H1 (cell line): ENCODE measurements at regions not wholly inside any gene's neighbourhood (a gene's known extent, or its start where the extent isn't known, plus 50 kb on each side); places are given as distances from the start of the nearest gene placed in this dataset.

Experiments
- CTCF ChIA-PET: fragments of 300-600 bp; sonication (Branson Sonifier 250); formaldehyde crosslinking; loops from one replicate; lab custom pipeline; 2021; ENCODE audit not compliant: partially characterized antibody; lab: Charles Lee
- POLR2A ChIA-PET: fragments of 300-600 bp; sonication (Branson Sonifier 250); formaldehyde crosslinking; loops from one replicate; lab custom pipeline; 2021; ENCODE audit warnings: inconsistent platforms; ENCODE audit not compliant: partially characterized antibody; lab: Charles Lee
- DNase-seq, 2 experiments: peaks; one replicate each; pipeline versions ENCODE4 v3.0.0 to v3.0.0-alpha.2; 2010 to 2022; ENCODE audit warnings: low spot score in 2 of 2, low read depth in 1 of 2, mixed read lengths in 1 of 2
- FAIRE-seq: peaks from 2 replicates; lab custom pipeline; 2011; peaks lifted over from hg19 to GRCh38; lab: Jason Lieb, UNC
- H2AFZ ChIP-seq: 2 replicates; pipeline ENCODE4 v1.8.1; 2012; ENCODE audit warnings: low read length, inconsistent platforms
- H2AK5ac ChIP-seq: 2 replicates; pipeline ENCODE4 v1.6.1; 2013; ENCODE audit warnings: low read depth, low read length
- H2BK120ac ChIP-seq: replicated peaks from 2 replicates; pipeline ENCODE3; 2013; ENCODE audit warnings: low read depth, low read length, inconsistent platforms
- H2BK12ac ChIP-seq: 2 replicates; pipeline ENCODE4 v1.6.1; 2013; ENCODE audit warnings: low read depth, low read length
- H2BK15ac ChIP-seq: 2 replicates; pipeline ENCODE4 v1.6.1; 2013; ENCODE audit warnings: low read length
- H2BK20ac ChIP-seq: 2 replicates; pipeline ENCODE4 v1.6.1; 2013; ENCODE audit warnings: low read length
- H2BK5ac ChIP-seq: 2 replicates; pipeline ENCODE4 v1.6.1; 2013; ENCODE audit warnings: low read depth, low read length
- H3K14ac ChIP-seq: 2 replicates; pipeline ENCODE4 v1.6.1; 2013; ENCODE audit warnings: inconsistent platforms; ENCODE audit not compliant: insufficient read length
- H3K18ac ChIP-seq: 2 replicates; pipeline ENCODE4 v1.6.1; 2013; ENCODE audit warnings: low read length; ENCODE audit errors: extremely low read depth
- H3K23ac ChIP-seq: 2 replicates; pipeline ENCODE4 v1.6.1; 2013; ENCODE audit warnings: inconsistent platforms; ENCODE audit not compliant: insufficient read length
- H3K23me2 ChIP-seq: 2 replicates; pipeline ENCODE4 v1.6.1; 2013; ENCODE audit warnings: low read depth, low read length
- H3K27ac ChIP-seq: 2 replicates; pipeline ENCODE4 v1.6.1; 2011; ENCODE audit warnings: low read depth, low read length, inconsistent platforms
- H3K27me3 ChIP-seq, 4 experiments: replicated peaks in 1 of 4; 1 replicate in 1 of 4; 2 replicates in 3 of 4; pipeline versions ENCODE4 v1.6.1 to v1.8.1; 2011 to 2013; ENCODE audit warnings: low read length in 3 of 4, mild to moderate bottlenecking in 3 of 4, inconsistent platforms in 2 of 4, mixed read lengths in 2 of 4, moderate library complexity in 1 of 4; ENCODE audit not compliant: control insufficient read depth in 3 of 4, insufficient read depth in 3 of 4; ENCODE audit errors: extremely low read depth in 1 of 4
- H3K36me3 ChIP-seq, 4 experiments: 2 replicates each; pipeline versions ENCODE4 v1.6.1 to v1.8.1; 2011 to 2013; ENCODE audit warnings: mild to moderate bottlenecking in 4 of 4, low read length in 3 of 4, moderate library complexity in 2 of 4, control low read depth in 1 of 4, inconsistent platforms in 1 of 4; ENCODE audit not compliant: insufficient read depth in 4 of 4, control insufficient read depth in 2 of 4
- H3K4ac ChIP-seq: replicated peaks from 2 replicates; pipeline ENCODE3; 2013; ENCODE audit warnings: low read length, low read depth, mixed read lengths, inconsistent platforms; ENCODE audit not compliant: insufficient read length
- H3K4me1 ChIP-seq, 4 experiments: replicated peaks in 1 of 4; 1 replicate in 1 of 4; 2 replicates in 3 of 4; pipeline versions ENCODE4 v1.6.1 to v1.8.1; 2011 to 2013; ENCODE audit warnings: low read length in 3 of 4, inconsistent platforms in 2 of 4, mixed read lengths in 1 of 4; ENCODE audit not compliant: insufficient read depth in 4 of 4, control insufficient read depth in 3 of 4
- H3K4me2 ChIP-seq, 2 experiments: 2 replicates each; pipeline versions ENCODE4 v1.6.1 to v1.8.1; 2011 to 2013; ENCODE audit warnings: low read depth in 2 of 2, low read length in 2 of 2, control low read depth in 1 of 2, inconsistent platforms in 1 of 2, mild to moderate bottlenecking in 1 of 2; ENCODE audit not compliant: insufficient read depth in 1 of 2
- H3K4me3 ChIP-seq, 4 experiments: fragments of 200-600, 300-600 bp in 1 of 4; sonication (generic), shearing (Covaris generic), sonication (Bioruptor Twin) in 1 of 4; 2 replicates each; pipeline versions ENCODE4 v1.5.1 to v1.8.1; 2011 to 2016; ENCODE audit warnings: low read length in 4 of 4, low read depth in 3 of 4, control low read depth in 2 of 4, inconsistent platforms in 2 of 4, mild to moderate bottlenecking in 2 of 4, mixed read lengths in 1 of 4, moderate library complexity in 1 of 4; ENCODE audit not compliant: insufficient read depth in 2 of 4; ENCODE audit errors: extremely low read depth in 1 of 4
- H3K56ac ChIP-seq: replicated peaks from 2 replicates; pipeline ENCODE3; 2013; ENCODE audit warnings: low read depth, mild to moderate bottlenecking, mixed read lengths, low read length, inconsistent platforms; ENCODE audit not compliant: insufficient read length
- H3K79me1 ChIP-seq: 2 replicates; pipeline ENCODE4 v1.6.1; 2013; ENCODE audit warnings: low read depth, low read length, control low read depth
- H3K79me2 ChIP-seq, 2 experiments: 2 replicates each; pipeline versions ENCODE4 v1.6.1 to v1.8.1; 2012 to 2013; ENCODE audit warnings: low read length in 2 of 2, mild to moderate bottlenecking in 2 of 2, inconsistent platforms in 1 of 2; ENCODE audit not compliant: insufficient read depth in 2 of 2, control insufficient read depth in 1 of 2
- H3K9ac ChIP-seq, 4 experiments: replicated peaks in 1 of 4; 1 replicate in 1 of 4; 2 replicates in 3 of 4; pipeline versions ENCODE4 v1.6.1 to v1.8.1; 2011 to 2013; ENCODE audit warnings: low read depth in 3 of 4, low read length in 3 of 4, control low read depth in 2 of 4, mild to moderate bottlenecking in 2 of 4, moderate library complexity in 2 of 4, inconsistent platforms in 1 of 4; ENCODE audit errors: extremely low read depth in 1 of 4
- H3K9me3 ChIP-seq, 2 experiments: 2 replicates each; pipeline versions ENCODE4 v1.6.1 to v1.8.1; 2012 to 2013; ENCODE audit warnings: mild to moderate bottlenecking in 2 of 2, moderate library complexity in 2 of 2, control low read depth in 1 of 2, inconsistent platforms in 1 of 2, low read depth in 1 of 2, low read length in 1 of 2, mixed read lengths in 1 of 2; ENCODE audit not compliant: insufficient read depth in 2 of 2
- H4K20me1 ChIP-seq, 2 experiments: replicated peaks in 1 of 2; 2 replicates each; pipeline versions ENCODE3 to v1.8.1; 2011 to 2013; ENCODE audit warnings: inconsistent platforms in 2 of 2, low read length in 2 of 2, mild to moderate bottlenecking in 1 of 2; ENCODE audit not compliant: insufficient read depth in 2 of 2, control insufficient read depth in 1 of 2
- H4K5ac ChIP-seq: 2 replicates; pipeline ENCODE4 v1.6.1; 2013; ENCODE audit warnings: low read length, low read depth, mixed read lengths, inconsistent platforms; ENCODE audit not compliant: insufficient read length
- H4K8ac ChIP-seq: 2 replicates; pipeline ENCODE4 v1.8.0; 2013; ENCODE audit warnings: mild to moderate bottlenecking, moderate library complexity, low read length, inconsistent platforms; ENCODE audit not compliant: insufficient read depth; ENCODE audit errors: extremely low read depth
- H4K91ac ChIP-seq: replicated peaks from 2 replicates; pipeline ENCODE3; 2013; ENCODE audit warnings: low read length, mixed read lengths, inconsistent platforms; ENCODE audit not compliant: insufficient read length
- BCL11A ChIP-seq, 2 experiments: IDR thresholded peaks; one replicate each; pipeline ENCODE4 v1.6.1; 2011; ENCODE audit warnings: low read depth in 2 of 2, low read length in 2 of 2, mild to moderate bottlenecking in 2 of 2
- WGBS, 2 experiments: shearing (Covaris generic) in 1 of 2; methylation state at CpG; one replicate each; pipeline versions ENCODE4 v1.1.6 to v1.1.7; 2013 to 2015; ENCODE audit warnings: low lambda C conversion rate in 2 of 2, mixed read lengths in 2 of 2, inconsistent platforms in 1 of 2, low coverage in 1 of 2, missing lambda C conversion rate in 1 of 2; ENCODE audit not compliant: insufficient replicate concordance in 2 of 2, insufficient coverage in 1 of 2, insufficient read length in 1 of 2; ENCODE audit errors: extremely low coverage in 1 of 2, missing lambda C conversion rate in 1 of 2; 5-methylcytosine and 5-hydroxymethylcytosine counted together

GRCh38 chr15:53210653-53211052, 420.5 kb upstream of the ONECUT1 start:
- Histone ChIP-seq H3K56ac (no peak overlapping the region), H2AK5ac (no peak overlapping the region), H3K36me3 (no peaks in the 10 kb centered on the region), H3K14ac (no peak overlapping the region), H3K4me2 (no peak overlapping the region), H3K18ac (no peak overlapping the region), H3K23me2 (no peaks in the 10 kb centered on the region), H3K79me1 (no peaks in the 10 kb centered on the region), H3K9me3 (peaks cover 3 to 4% of the 10 kb centered on the region in 2 experiments; a peak in 1 of 4 replicates), H2BK5ac (no peak overlapping the region), H2BK120ac (no peak overlapping the region), H3K4me3 (no peak overlapping the region), H4K20me1 (no peaks in the 10 kb centered on the region), H3K4me1 (peaks cover 0 to 2% (median 0%) of the 10 kb centered on the region in 4 experiments; a peak in 1 of 7 replicates), H3K79me2 (no peaks in the 10 kb centered on the region), H4K91ac (no peak overlapping the region), H2BK12ac (no peak overlapping the region), H2BK15ac (no peak overlapping the region), H3K27ac (no peak overlapping the region), H3K4ac (no peak overlapping the region), H3K9ac (no peak overlapping the region), H2AFZ (no peak overlapping the region), H2BK20ac (no peak overlapping the region), H4K5ac (no peak overlapping the region), H3K27me3 (no peaks in the 10 kb centered on the region), H4K8ac (no peak overlapping the region), H3K23ac (no peak overlapping the region)
- 75% methylated on average over 3 of the region's 3 CpGs; no CpG with 5 or more reads in 1 of the 2 experiments for WGBS, 2 experiments
- DNase-seq: no peak
- ChIA-PET CTCF (interaction anchor here (0.7 to 1.3 kb wide), 3 partner anchors 9 to 969 kb away, joined by 3 to 4 read pairs (median 4); no protein-coding TSS in a partner anchor), POLR2A (interaction anchor here (0.7 kb wide), 1 partner anchor 95 kb away, joined by 3 read pairs; no protein-coding TSS in a partner anchor)
- no peak for FAIRE-seq
- no peak for TF ChIP-seq BCL11A (IDR thresholded peaks at IDR 0.05; ENCODE audit: low read depth in 2 of 2, low read length in 2 of 2)
